ENCODE measurements at regions not wholly inside any gene's neighbourhood (a gene's known extent, or its start where the extent isn't known, plus 50 kb on each side); places are given as distances from the start of the nearest gene placed in this dataset.

DNA sequence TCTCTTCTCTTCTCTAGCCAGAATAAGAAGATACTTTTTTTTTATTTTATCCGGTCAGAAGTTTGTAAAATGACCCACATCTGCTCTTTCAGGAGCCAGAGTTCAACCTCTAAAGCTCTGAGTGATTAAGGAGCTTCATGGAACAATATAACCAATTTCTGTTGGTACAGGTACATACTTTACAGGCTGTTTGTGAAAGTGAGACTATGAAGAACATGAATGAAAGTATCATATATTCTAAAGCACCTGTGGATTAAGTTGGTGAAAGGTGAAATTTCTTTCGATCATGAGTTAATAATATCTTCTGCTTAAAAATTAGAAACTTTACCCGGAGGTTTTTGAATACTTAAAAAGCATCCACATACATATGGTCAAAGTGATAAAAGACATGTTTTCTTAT is 65.2 kb downstream of the DMRT2 start:
- intact Hi-C loops (cut with DNase I; ENCODE audit: low total_unique reads) = no loop called here
- TF ChIP-seq POLR2AphosphoS5 (IDR thresholded peaks at IDR 0.05) (no peak), POLR2A (IDR thresholded peaks at IDR 0.05) (no peak)
- TF ChIP-seq, protein P1, sequence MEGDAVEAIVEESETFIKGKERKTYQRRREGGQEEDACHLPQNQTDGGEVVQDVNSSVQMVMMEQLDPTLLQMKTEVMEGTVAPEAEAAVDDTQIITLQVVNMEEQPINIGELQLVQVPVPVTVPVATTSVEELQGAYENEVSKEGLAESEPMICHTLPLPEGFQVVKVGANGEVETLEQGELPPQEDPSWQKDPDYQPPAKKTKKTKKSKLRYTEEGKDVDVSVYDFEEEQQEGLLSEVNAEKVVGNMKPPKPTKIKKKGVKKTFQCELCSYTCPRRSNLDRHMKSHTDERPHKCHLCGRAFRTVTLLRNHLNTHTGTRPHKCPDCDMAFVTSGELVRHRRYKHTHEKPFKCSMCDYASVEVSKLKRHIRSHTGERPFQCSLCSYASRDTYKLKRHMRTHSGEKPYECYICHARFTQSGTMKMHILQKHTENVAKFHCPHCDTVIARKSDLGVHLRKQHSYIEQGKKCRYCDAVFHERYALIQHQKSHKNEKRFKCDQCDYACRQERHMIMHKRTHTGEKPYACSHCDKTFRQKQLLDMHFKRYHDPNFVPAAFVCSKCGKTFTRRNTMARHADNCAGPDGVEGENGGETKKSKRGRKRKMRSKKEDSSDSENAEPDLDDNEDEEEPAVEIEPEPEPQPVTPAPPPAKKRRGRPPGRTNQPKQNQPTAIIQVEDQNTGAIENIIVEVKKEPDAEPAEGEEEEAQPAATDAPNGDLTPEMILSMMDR (IDR thresholded peaks at IDR 0.05) = no peak
- DNase-seq (ENCODE audit: low spot score in 2 of 2) = no peak
- Histone ChIP-seq H3K4me1 (no peaks in the 10 kb centered on the region), H3K4me3 (no peak overlapping the region), H3K27ac (no peak overlapping the region), H3K9me3 (no peaks in the 10 kb centered on the region), H3K36me3 (peaks cover 5% of the 10 kb centered on the region), H3K27me3 (no peaks in the 10 kb centered on the region)

DNA sequence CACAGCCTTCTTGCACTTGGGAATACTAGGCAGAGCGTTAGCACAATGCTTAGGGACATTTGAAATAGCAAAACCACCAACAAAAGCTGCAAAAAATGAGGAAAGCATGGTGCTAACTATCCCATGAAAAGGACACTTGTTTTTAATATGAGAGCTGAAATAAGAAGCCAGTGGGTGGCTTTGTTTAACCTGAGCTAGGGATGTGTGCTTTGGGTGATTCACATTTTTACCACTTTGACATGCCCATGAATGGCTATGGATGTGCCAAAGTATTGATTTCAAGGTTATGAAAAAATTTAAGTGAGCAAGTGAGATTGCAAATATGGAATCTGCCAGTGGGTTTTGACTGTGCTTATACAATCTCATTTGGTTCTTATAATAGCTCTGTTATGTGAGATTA is 67.3 kb downstream of the DMRT2 start:
- H3K4me1 ChIP-seq = no peaks in the 10 kb centered on the region
- no peak overlapping the region for H3K27ac ChIP-seq
- no peak for TF ChIP-seq POLR2AphosphoS5 (IDR thresholded peaks at IDR 0.05)
- no peak for TF ChIP-seq POLR2A (IDR thresholded peaks at IDR 0.05)
- TF ChIP-seq, protein P1 (IDR thresholded peaks at IDR 0.05) = no peak
- DNase-seq (ENCODE audit: low spot score in 2 of 2) = no peak
- H3K4me3 ChIP-seq = no peak overlapping the region
- no peaks in the 10 kb centered on the region for H3K27me3 ChIP-seq
- peaks cover 2% of the 10 kb centered on the region for H3K36me3 ChIP-seq
- intact Hi-C loops (cut with DNase I; ENCODE audit: low total_unique reads) = no loop called here
- no peaks in the 10 kb centered on the region for H3K9me3 ChIP-seq

DNA sequence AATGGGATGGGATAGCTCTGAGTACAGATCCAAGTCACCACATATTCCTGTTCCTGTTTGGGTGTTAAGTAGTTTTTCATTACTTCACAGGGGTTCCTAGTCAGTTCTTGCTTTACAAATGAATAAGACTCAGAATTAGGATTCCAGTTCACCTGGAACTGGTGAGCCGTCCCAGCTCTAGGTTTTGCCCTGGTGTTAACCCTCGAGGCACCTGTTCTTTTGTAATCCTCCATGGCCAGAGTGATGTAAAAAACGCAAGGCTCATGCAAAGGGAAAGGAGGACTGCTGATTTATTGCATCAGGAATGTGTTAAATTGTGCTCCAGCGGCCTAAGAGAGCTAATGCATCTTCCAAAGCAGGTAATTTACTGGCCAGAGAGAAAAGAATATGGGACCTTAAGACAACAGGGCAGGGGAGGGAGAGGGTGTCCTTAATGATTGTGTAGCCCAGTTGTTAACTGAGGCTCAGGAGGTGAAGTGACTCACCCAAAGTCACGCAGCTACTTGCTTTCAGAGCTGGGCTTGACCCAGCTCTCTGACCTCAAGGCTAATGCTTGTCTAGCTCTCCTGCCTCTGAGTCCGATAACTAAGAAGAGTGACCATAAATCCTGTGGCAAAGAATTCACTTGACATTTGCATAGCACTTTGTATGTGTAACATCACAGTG is 70.5 kb downstream of the DMRT2 start:
- TF ChIP-seq POLR2A (IDR thresholded peaks at IDR 0.05) (no peak), POLR2AphosphoS5 (IDR thresholded peaks at IDR 0.05) (no peak)
- TF ChIP-seq, protein P1 (IDR thresholded peaks at IDR 0.05) = no peak

DNA sequence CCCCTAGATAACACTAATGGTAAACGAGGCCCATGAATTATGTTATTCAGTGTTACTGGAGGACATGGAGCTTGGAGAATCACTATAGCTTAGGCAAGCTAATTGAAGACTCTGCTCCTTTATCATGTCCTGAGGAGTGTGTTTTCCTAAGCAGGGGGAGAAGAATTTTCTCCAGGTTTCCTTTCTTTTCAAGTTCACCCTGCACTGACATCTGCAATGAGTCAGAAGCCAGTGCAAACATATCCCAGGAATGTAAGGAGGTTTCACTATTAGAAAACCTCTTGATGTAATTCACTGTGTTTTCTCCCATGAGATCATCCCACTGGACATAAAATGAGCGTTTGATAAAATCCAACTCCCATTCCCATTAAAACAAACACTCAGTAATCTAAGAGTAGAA is 75.6 kb downstream of the DMRT2 start:
- H3K27me3 ChIP-seq = no peaks in the 10 kb centered on the region
- no peaks in the 10 kb centered on the region for H3K36me3 ChIP-seq
- H3K9me3 ChIP-seq = no peaks in the 10 kb centered on the region
- TF ChIP-seq, protein P1 (IDR thresholded peaks at IDR 0.05) = no peak
- no peak for TF ChIP-seq POLR2A (IDR thresholded peaks at IDR 0.05)
- TF ChIP-seq POLR2AphosphoS5 (IDR thresholded peaks at IDR 0.05) = no peak
- intact Hi-C loops (cut with DNase I; ENCODE audit: low total_unique reads) = no loop called here
- no peak overlapping the region for H3K4me3 ChIP-seq
- H3K27ac ChIP-seq = no peak overlapping the region
- no peak for DNase-seq (ENCODE audit: low spot score in 2 of 2)
- H3K4me1 ChIP-seq = no peaks in the 10 kb centered on the region

More for the DNA sequence above, 70.5 kb downstream of the DMRT2 start:
- Histone ChIP-seq H3K4me1 (no peaks in the 10 kb centered on the region), H3K36me3 (no peaks in the 10 kb centered on the region), H3K27me3 (no peaks in the 10 kb centered on the region), H3K27ac (no peak overlapping the region), H3K4me3 (no peak overlapping the region), H3K9me3 (no peaks in the 10 kb centered on the region)
- intact Hi-C loops (cut with DNase I; ENCODE audit: low total_unique reads) = no loop called here
- DNase-seq (ENCODE audit: low spot score in 2 of 2) = no peak

DNA sequence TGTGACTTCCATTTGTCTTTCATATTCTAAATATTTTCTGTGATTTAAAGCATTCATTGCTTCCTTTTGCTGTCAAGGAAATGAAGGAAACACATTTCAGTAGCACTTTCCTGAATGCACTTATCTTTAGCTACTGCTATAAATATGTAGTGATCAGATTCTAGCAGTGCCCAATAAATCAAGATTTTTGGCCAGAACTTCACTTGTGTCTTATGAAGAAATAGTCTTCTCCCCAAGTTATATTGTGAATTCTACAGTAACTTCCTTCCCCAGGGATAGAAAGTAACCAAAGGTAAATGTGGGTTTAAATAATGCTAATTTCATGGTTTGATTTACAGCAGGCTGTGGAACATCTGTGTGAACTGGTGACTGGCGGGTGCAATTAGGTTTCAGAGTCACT is 77.9 kb downstream of the DMRT2 start:
- no peak for DNase-seq (ENCODE audit: low spot score in 2 of 2)
- TF ChIP-seq, protein P1 (IDR thresholded peaks at IDR 0.05) = no peak
- TF ChIP-seq POLR2A (IDR thresholded peaks at IDR 0.05) (no peak), POLR2AphosphoS5 (IDR thresholded peaks at IDR 0.05) (no peak)
- H3K27me3 ChIP-seq = no peaks in the 10 kb centered on the region
- H3K9me3 ChIP-seq = no peaks in the 10 kb centered on the region
- no peaks in the 10 kb centered on the region for H3K4me1 ChIP-seq
- intact Hi-C loops (cut with DNase I; ENCODE audit: low total_unique reads) = no loop called here
- no peaks in the 10 kb centered on the region for H3K36me3 ChIP-seq
- no peak overlapping the region for H3K4me3 ChIP-seq
- H3K27ac ChIP-seq = no peak overlapping the region
